ENCODE measurements at regions not wholly inside any gene's neighbourhood (a gene's known extent, or its start where the extent isn't known, plus 50 kb on each side); places are given as distances from the start of the nearest gene placed in this dataset.
"Not testable (repeated sequence)": the region's sequence is repeated elsewhere in the genome, so short reads cannot be mapped to it uniquely, and the experiment has no call there.

DNA sequence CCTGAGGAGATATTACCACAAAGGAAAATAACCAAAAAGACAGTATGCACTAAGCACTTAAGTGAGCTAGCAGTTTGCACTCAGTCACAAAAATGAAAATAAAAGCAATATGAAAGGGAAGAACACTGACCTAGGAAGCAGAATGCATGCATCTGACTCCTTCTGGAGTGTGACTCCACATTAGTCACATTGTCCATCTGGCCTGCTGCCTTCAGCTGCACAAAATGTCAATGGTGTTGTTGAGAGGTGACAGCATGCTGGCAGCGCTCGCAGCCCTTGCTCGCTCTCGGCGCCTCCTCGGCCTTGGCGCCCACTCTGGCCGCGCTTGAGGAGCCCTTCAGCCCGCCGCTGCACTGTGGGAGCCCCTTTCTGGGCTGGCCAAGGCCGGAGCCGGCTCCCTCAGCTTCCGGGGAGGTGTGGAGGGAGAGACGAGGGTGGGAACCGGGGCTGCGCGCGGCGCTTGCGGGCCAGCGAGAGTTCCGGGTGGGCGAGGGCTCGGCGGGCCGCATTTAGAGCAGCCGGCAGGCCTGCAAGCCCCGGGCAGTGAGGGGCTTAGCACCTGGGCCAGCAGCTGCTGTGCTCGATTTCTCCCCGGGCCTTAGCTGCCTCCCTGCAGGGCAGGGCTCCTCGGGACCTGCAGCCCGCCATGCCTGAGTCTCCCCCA, 874.8 kb downstream of the RAB28 start:
- not testable (repeated sequence) for TF ChIP-seq POLR2AphosphoS5, POLR2A, EP300 (IDR thresholded peaks at IDR 0.05)
- TF ChIP-seq, protein P1, sequence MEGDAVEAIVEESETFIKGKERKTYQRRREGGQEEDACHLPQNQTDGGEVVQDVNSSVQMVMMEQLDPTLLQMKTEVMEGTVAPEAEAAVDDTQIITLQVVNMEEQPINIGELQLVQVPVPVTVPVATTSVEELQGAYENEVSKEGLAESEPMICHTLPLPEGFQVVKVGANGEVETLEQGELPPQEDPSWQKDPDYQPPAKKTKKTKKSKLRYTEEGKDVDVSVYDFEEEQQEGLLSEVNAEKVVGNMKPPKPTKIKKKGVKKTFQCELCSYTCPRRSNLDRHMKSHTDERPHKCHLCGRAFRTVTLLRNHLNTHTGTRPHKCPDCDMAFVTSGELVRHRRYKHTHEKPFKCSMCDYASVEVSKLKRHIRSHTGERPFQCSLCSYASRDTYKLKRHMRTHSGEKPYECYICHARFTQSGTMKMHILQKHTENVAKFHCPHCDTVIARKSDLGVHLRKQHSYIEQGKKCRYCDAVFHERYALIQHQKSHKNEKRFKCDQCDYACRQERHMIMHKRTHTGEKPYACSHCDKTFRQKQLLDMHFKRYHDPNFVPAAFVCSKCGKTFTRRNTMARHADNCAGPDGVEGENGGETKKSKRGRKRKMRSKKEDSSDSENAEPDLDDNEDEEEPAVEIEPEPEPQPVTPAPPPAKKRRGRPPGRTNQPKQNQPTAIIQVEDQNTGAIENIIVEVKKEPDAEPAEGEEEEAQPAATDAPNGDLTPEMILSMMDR (IDR thresholded peaks at IDR 0.05): not testable (repeated sequence)
